ENCODE measurements at regions not wholly inside any gene's neighbourhood (a gene's known extent, or its start where the extent isn't known, plus 50 kb on each side); places are given as distances from the start of the nearest gene placed in this dataset.

DNA sequence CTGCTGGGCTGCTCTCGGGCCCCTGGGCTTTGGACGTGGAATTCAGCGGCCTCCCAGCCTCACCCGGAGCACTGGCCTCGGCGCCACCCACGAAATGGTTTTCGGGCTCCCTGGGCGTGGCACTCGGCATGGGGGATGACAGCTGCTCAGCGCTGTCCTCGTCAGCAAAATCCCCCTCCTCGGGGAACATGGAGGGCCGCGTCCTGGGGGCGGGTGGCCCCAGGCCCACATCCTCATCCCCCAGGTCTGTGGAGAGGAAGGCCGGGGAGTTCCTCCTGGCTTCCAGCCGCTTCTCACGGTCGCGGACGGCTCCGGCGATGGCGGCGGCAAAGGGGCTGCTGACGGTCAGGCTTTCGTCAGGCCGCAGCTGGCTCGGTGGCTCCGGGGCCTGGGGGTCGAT lies 88.4 kb downstream of the CTTN start:
- in situ Hi-C loops (cut with HindIII; ENCODE audit: low pct_unique_long_range_greater_than_20kb, low sequenced_read_pairs), result no loop called here
- no peak for TF ChIP-seq JUND (IDR thresholded peaks at IDR 0.05; ENCODE audit: low read depth)

DNA sequence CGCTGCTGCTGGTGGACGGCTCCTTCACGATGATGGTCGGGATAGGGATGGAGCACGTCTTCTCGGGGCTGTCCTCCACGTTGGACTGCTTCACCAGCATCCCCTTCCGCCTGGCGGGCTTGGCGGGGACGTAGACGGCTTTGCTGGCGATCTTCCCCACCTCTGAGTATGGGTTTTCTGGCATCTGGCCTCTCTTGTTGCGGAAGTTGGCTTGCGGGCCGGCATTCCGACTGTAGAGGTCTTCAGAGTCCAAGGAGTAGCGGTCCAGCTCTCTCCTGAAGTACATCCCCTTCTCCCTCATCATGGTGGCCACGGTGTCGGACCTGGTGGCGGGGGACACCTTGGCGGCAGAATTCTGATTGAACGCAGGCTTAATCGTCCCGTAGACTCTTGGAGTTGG lies 88.8 kb downstream of the CTTN start:
- in situ Hi-C loops (cut with HindIII; ENCODE audit: low pct_unique_long_range_greater_than_20kb, low sequenced_read_pairs), result no loop called here
- DNase-seq (ENCODE audit: low read depth in 1 of 2, low spot score in 1 of 2), result no peak
- no peak for TF ChIP-seq JUND (IDR thresholded peaks at IDR 0.05; ENCODE audit: low read depth)

More for the DNA sequence above, 88.4 kb downstream of the CTTN start:
- DNase-seq (ENCODE audit: low read depth in 1 of 2, low spot score in 1 of 2), result no peak

- no peak for TF ChIP-seq JUND (IDR thresholded peaks at IDR 0.05; ENCODE audit: low read depth)
- DNase-seq (ENCODE audit: low read depth in 1 of 2, low spot score in 1 of 2), result no peak
- in situ Hi-C loops (cut with HindIII; ENCODE audit: low pct_unique_long_range_greater_than_20kb, low sequenced_read_pairs), result no loop called here
Measured at GRCh38 chr11:70487756-70488155, 89.4 kb downstream of the CTTN start.

GRCh38 chr11:70488171-70488703 lies 89.9 kb downstream of the CTTN start:
- TF ChIP-seq JUND (IDR thresholded peaks at IDR 0.05; ENCODE audit: low read depth), result no peak
- DNase-seq (ENCODE audit: low read depth in 1 of 2, low spot score in 1 of 2), result no peak
- in situ Hi-C loops (cut with HindIII; ENCODE audit: low pct_unique_long_range_greater_than_20kb, low sequenced_read_pairs), result no loop called here

DNA sequence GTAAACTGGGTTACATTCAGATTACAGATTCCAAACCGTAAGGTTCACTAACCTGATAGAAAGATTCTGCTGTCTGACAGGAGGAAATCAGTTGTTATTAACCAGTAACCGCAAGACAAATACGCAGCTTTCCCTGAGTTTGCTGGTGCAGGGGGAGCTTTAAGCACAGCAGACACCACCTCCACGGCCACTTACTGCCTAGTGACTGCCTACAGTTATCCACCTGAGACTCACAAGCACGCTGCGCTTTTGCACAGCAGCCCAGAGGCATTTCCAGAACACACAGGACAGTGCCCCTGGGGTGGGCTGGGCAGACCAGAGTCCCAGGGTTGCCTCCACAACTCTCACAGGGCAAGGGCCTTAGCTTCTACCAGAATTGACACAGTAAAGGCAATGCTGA lies 90.9 kb downstream of the CTTN start:
- no peak for TF ChIP-seq JUND (IDR thresholded peaks at IDR 0.05; ENCODE audit: low read depth)
- no peak for DNase-seq (ENCODE audit: low read depth in 1 of 2, low spot score in 1 of 2)
- in situ Hi-C loops (cut with HindIII; ENCODE audit: low pct_unique_long_range_greater_than_20kb, low sequenced_read_pairs), result no loop called here

DNA sequence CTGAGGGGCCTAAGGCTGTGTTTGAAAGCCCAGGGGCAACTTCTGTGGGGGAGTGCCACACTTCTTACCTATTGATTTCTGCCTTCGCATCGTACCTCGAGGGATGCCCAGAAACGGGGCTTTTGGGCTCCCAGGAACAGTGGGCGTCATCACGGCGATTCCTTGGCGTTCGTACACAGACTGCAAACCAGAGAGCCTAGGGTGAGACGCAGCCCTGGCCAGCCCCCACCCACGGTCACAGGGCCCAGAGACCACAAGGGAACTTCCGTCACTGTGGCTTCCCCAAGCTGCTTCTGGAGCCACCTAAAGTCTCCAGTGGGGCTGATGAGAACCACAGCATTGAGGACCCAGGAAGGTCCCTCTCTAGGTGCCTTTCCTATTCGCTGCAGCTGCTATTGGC lies 91.9 kb downstream of the CTTN start:
- DNase-seq (ENCODE audit: low read depth in 1 of 2, low spot score in 1 of 2), result no peak
- in situ Hi-C loops (cut with HindIII; ENCODE audit: low pct_unique_long_range_greater_than_20kb, low sequenced_read_pairs), result no loop called here
- no peak for TF ChIP-seq JUND (IDR thresholded peaks at IDR 0.05; ENCODE audit: low read depth)

- in situ Hi-C loops (cut with HindIII; ENCODE audit: low pct_unique_long_range_greater_than_20kb, low sequenced_read_pairs), result no loop called here
- no peak for DNase-seq (ENCODE audit: low read depth in 1 of 2, low spot score in 1 of 2)
- no peak for TF ChIP-seq JUND (IDR thresholded peaks at IDR 0.05; ENCODE audit: low read depth)
Measured at GRCh38 chr11:70490723-70491558, 92.6 kb downstream of the CTTN start.

DNA sequence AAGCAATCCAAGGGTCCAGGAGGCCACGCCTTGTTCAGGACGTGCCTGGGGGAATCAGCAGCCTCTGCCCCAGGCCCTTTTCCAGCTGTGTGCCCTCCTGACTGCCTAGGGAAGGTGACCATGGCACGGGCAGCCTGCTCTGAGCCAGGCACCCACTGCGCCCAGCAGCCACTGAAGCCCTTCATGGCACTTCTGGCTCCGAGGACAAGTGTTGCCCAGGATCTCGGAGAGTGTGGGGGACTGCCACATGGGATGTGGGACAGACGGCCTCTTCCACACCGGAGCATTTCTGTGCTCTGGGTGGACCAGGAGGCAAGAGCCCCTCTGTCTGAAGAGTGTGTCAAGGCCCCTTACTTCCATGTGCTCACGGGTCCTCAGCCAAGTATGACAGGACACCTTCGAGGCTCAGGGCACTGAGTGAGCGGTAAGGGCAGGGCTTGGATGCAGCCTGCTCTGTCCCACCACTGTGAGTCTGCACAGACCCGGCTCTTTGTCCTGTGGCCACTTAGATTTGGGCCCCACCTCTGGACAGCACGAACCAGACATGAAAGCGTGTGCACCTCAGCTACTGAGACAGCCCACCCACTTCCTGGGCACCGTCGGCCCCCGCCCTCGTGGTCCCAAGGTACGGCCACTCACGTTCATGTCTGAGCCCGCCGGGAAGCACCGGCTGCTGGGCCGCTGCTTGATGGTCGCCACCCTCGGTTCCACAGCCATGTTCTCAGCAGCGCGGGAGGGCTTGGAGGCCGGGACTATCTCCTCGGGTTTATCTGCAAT lies 93.6 kb downstream of the CTTN start:
- DNase-seq (ENCODE audit: low read depth in 1 of 2, low spot score in 1 of 2), result no peak
- TF ChIP-seq JUND (IDR thresholded peaks at IDR 0.05; ENCODE audit: low read depth), result no peak
- in situ Hi-C loops (cut with HindIII; ENCODE audit: low pct_unique_long_range_greater_than_20kb, low sequenced_read_pairs), result no loop called here

DNA sequence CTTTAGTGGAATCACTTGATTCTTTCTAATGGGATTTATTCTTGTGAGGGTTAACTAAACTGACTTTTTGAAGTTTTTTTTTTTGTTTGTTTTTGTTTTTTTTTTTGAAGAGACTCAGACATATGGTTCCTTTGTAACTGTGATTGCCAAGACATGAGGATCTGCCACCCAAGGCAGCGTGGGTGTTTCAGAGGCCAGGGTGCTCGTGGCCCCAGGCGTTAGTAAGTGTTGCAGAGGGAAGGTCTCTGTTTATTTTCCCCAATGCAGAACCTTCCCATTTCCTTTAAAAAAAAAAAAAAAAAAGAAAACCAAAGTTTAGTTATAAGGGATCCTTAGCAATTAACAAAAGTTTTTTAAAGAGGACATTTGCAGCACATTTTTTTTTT lies 94.8 kb downstream of the CTTN start:
- in situ Hi-C loops (cut with HindIII; ENCODE audit: low pct_unique_long_range_greater_than_20kb, low sequenced_read_pairs), result no loop called here
- DNase-seq (ENCODE audit: low read depth in 1 of 2, low spot score in 1 of 2), result no peak
- TF ChIP-seq JUND (IDR thresholded peaks at IDR 0.05; ENCODE audit: low read depth), result no peak

GRCh38 chr11:70493891-70494290 lies 95.6 kb downstream of the CTTN start:
- DNase-seq (ENCODE audit: low read depth in 1 of 2, low spot score in 1 of 2), result no peak
- no peak for TF ChIP-seq JUND (IDR thresholded peaks at IDR 0.05; ENCODE audit: low read depth)
- in situ Hi-C loops (cut with HindIII; ENCODE audit: low pct_unique_long_range_greater_than_20kb, low sequenced_read_pairs), result no loop called here

GRCh38 chr11:70494559-70495350 lies 96.4 kb downstream of the CTTN start:
- no peak for TF ChIP-seq JUND (IDR thresholded peaks at IDR 0.05; ENCODE audit: low read depth)
- DNase-seq (ENCODE audit: low read depth in 1 of 2, low spot score in 1 of 2), result no peak
- in situ Hi-C loops (cut with HindIII; ENCODE audit: low pct_unique_long_range_greater_than_20kb, low sequenced_read_pairs), result no loop called here
